ENCODE measurements at regions not wholly inside any gene's neighbourhood (a gene's known extent, or its start where the extent isn't known, plus 50 kb on each side); places are given as distances from the start of the nearest gene placed in this dataset.

DNA sequence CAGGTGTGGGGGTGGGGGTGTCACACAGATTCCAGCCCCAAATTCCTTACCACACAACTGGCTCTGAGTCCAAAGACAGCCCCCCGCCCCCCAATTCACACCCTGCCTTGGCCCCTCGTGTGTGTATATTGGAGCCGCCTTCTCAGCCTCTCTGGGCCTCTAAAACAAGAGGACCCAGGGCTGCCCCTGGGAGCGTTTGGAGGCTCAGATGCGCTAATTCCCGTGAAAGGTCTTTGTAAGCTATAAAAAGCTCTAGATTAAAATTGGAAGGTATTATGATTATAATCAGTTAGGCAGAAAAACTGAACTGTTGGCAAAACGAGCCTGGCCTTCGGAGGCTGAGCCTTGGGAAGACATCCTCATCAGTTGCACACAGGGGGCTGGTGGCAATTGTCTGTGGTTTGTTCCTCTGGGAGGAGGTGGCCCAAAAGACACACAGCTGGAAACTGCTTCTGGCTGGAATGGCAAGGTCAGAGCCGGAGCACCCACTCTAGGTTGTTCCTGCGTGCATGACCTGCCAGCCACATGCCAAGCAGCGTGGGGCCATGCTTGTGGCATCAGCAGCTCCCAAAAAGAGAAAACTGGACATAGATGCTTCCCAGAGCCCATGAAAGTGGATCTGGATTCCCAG, 118.5 kb downstream of the PHETA1 start:
- no peaks in the 10 kb centered on the region for H3K36me3 ChIP-seq (ENCODE audit: control insufficient read depth in 2 of 2, insufficient read depth in 2 of 2, low read length in 1 of 2)
- intact Hi-C loops (cut with micrococcal nuclease; ENCODE audit: unreplicated experiment) (no loop called here), in situ Hi-C loops (cut with MboI) (no loop called here)
- H3K27me3 ChIP-seq (replicated peaks in 1 of 2; ENCODE audit: control insufficient read depth in 2 of 2, insufficient read depth in 2 of 2, low read length in 1 of 2), result no peaks in the 10 kb centered on the region; a peak in 2 of 4 replicates
- CTCF ChIA-PET, result no interaction called here
- no TSS peak for BruUV-seq (replicated peaks)
- SMC1A ChIA-PET (ENCODE audit: uncharacterized antibody, unreplicated experiment), result no interaction called here
- no peaks in the 10 kb centered on the region for H4K20me1 ChIP-seq (ENCODE audit: control insufficient read depth, insufficient read depth)
- H3K4me1 ChIP-seq (ENCODE audit: control insufficient read depth, insufficient read depth, low read length), result no peaks in the 10 kb centered on the region
- H2AFZ ChIP-seq (ENCODE audit: control insufficient read depth, low read depth, low read length), result no peak overlapping the region
- no peaks in the 10 kb centered on the region for H3K9me3 ChIP-seq (replicated peaks; ENCODE audit: control insufficient read depth, insufficient read depth, low read length)
- TF ChIP-seq CBX3 (IDR thresholded peaks at IDR 0.05; ENCODE audit: borderline replicate concordance, low read depth) (no peak), ATF7 (IDR thresholded peaks at IDR 0.05; ENCODE audit: low read depth) (no peak), ASH2L (IDR thresholded peaks at IDR 0.05; ENCODE audit: borderline replicate concordance, low read depth) (no peak), MYC (IDR thresholded peaks at IDR 0.05; ENCODE audit: insufficient read depth, insufficient read length, insufficient replicate concordance, low read length, severe bottlenecking) (no peak), FOXK2 (IDR thresholded peaks at IDR 0.05) (no peak)
- DNase-seq (ENCODE audit: low read depth, low spot score) (no peak), ATAC-seq (no peak), FAIRE-seq (no peak)
- POLR2A ChIA-PET, result no interaction called here
- H3K27ac ChIP-seq (ENCODE audit: control insufficient read depth, insufficient read depth), result no peak overlapping the region
- WGBS (ENCODE audit: insufficient coverage, insufficient replicate concordance, low lambda C conversion rate, missing lambda C conversion rate), result 12% methylated on average over 11 of the region's 11 CpGs
- no peak overlapping the region for H3K9ac ChIP-seq (ENCODE audit: control insufficient read depth, insufficient read depth, low read length)
- no peaks in the 10 kb centered on the region for H3K79me2 ChIP-seq (ENCODE audit: control insufficient read depth, insufficient read depth, low read length)
- RAD21 ChIA-PET (ENCODE audit: unreplicated experiment), result no interaction called here
- H3K4me2 ChIP-seq (ENCODE audit: control insufficient read depth, insufficient read depth), result no peak overlapping the region
- no peak overlapping the region for H3K4me3 ChIP-seq

DNA sequence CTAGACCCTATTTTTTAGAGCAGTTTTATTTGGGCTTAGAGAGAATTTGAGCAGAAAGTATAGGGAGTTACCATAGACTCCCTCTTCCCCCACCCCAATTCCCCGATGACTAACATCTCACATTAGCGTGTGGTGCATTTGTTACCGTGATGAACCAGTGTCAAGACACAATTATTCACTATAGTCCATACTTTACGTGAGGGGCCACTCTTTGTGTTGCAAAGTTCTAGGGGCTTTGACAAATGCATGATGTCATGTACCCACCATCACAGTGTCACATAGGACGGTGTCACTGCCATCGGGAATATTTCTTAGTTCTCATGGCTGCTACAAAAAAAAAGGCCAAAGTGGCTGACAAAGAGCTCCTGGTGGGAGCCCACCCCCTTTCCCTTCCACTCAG, 119.1 kb downstream of the PHETA1 start:
- WGBS (ENCODE audit: insufficient coverage, insufficient replicate concordance, low lambda C conversion rate, missing lambda C conversion rate), result 25% methylated on average over 6 of the region's 6 CpGs
- ATAC-seq (no peak), DNase-seq (ENCODE audit: low read depth, low spot score) (no peak), FAIRE-seq (no peak)
- no peak overlapping the region for H3K4me3 ChIP-seq
- in situ Hi-C loops (cut with MboI), result no loop called here
- POLR2A ChIA-PET, result no interaction called here
- no peak overlapping the region for H3K9ac ChIP-seq (ENCODE audit: control insufficient read depth, insufficient read depth, low read length)
- H3K79me2 ChIP-seq (ENCODE audit: control insufficient read depth, insufficient read depth, low read length), result no peaks in the 10 kb centered on the region
- no peaks in the 10 kb centered on the region for H3K36me3 ChIP-seq (ENCODE audit: control insufficient read depth in 2 of 2, insufficient read depth in 2 of 2, low read length in 1 of 2)
- no TSS peak for BruUV-seq (replicated peaks)
- SMC1A ChIA-PET (ENCODE audit: uncharacterized antibody, unreplicated experiment), result no interaction called here
- intact Hi-C loops (cut with micrococcal nuclease; ENCODE audit: unreplicated experiment), result no loop called here
- H2AFZ ChIP-seq (ENCODE audit: control insufficient read depth, low read depth, low read length), result no peak overlapping the region
- RAD21 ChIA-PET (ENCODE audit: unreplicated experiment), result no interaction called here
- CTCF ChIA-PET, result no interaction called here
- H3K4me2 ChIP-seq (ENCODE audit: control insufficient read depth, insufficient read depth), result no peak overlapping the region
- H3K27me3 ChIP-seq (replicated peaks in 1 of 2; ENCODE audit: control insufficient read depth in 2 of 2, insufficient read depth in 2 of 2, low read length in 1 of 2), result no peaks in the 10 kb centered on the region; a peak in 2 of 4 replicates
- H3K27ac ChIP-seq (ENCODE audit: control insufficient read depth, insufficient read depth), result no peak overlapping the region
- H3K9me3 ChIP-seq (replicated peaks; ENCODE audit: control insufficient read depth, insufficient read depth, low read length), result no peaks in the 10 kb centered on the region
- H3K4me1 ChIP-seq (ENCODE audit: control insufficient read depth, insufficient read depth, low read length), result no peaks in the 10 kb centered on the region
- H4K20me1 ChIP-seq (ENCODE audit: control insufficient read depth, insufficient read depth), result no peaks in the 10 kb centered on the region
- TF ChIP-seq SREBF1 (IDR thresholded peaks at IDR 0.05; ENCODE audit: low read length), result no peak
- TF ChIP-seq HDGF (IDR thresholded peaks at IDR 0.05), result no peak
- no peak for TF ChIP-seq BMI1 (IDR thresholded peaks at IDR 0.05; ENCODE audit: borderline replicate concordance)
- TF ChIP-seq SMARCA5 (IDR thresholded peaks at IDR 0.05), result no peak
- no peak for TF ChIP-seq IRF4 (IDR thresholded peaks at IDR 0.05; ENCODE audit: low read depth, low read length)
- TF ChIP-seq YY1 (IDR thresholded peaks at IDR 0.05; ENCODE audit: low read depth, low read length), result no peak
- TF ChIP-seq, protein P1, sequence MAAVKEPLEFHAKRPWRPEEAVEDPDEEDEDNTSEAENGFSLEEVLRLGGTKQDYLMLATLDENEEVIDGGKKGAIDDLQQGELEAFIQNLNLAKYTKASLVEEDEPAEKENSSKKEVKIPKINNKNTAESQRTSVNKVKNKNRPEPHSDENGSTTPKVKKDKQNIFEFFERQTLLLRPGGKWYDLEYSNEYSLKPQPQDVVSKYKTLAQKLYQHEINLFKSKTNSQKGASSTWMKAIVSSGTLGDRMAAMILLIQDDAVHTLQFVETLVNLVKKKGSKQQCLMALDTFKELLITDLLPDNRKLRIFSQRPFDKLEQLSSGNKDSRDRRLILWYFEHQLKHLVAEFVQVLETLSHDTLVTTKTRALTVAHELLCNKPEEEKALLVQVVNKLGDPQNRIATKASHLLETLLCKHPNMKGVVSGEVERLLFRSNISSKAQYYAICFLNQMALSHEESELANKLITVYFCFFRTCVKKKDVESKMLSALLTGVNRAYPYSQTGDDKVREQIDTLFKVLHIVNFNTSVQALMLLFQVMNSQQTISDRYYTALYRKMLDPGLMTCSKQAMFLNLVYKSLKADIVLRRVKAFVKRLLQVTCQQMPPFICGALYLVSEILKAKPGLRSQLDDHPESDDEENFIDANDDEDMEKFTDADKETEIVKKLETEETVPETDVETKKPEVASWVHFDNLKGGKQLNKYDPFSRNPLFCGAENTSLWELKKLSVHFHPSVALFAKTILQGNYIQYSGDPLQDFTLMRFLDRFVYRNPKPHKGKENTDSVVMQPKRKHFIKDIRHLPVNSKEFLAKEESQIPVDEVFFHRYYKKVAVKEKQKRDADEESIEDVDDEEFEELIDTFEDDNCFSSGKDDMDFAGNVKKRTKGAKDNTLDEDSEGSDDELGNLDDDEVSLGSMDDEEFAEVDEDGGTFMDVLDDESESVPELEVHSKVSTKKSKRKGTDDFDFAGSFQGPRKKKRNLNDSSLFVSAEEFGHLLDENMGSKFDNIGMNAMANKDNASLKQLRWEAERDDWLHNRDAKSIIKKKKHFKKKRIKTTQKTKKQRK (IDR thresholded peaks at IDR 0.05; ENCODE audit: low read depth, low read length), result no peak
- TF ChIP-seq, protein P2, sequence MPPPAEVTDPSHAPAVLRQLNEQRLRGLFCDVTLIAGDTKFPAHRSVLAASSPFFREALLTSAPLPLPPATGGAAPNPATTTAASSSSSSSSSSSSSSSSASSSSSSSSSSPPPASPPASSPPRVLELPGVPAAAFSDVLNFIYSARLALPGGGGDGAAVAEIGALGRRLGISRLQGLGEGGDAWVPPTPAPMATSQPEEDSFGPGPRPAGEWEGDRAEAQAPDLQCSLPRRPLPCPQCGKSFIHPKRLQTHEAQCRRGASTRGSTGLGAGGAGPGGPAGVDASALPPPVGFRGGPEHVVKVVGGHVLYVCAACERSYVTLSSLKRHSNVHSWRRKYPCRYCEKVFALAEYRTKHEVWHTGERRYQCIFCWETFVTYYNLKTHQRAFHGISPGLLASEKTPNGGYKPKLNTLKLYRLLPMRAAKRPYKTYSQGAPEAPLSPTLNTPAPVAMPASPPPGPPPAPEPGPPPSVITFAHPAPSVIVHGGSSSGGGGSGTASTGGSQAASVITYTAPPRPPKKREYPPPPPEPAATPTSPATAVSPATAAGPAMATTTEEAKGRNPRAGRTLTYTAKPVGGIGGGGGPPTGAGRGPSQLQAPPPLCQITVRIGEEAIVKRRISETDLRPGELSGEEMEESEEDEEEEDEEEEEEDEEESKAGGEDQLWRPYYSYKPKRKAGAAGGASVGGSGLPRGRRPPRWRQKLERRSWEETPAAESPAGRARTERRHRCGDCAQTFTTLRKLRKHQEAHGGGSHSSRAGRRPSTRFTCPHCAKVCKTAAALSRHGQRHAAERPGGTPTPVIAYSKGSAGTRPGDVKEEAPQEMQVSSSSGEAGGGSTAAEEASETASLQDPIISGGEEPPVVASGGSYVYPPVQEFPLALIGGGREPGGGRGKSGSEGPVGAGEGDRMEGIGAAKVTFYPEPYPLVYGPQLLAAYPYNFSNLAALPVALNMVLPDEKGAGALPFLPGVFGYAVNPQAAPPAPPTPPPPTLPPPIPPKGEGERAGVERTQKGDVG (CRISPR knock-in tag; IDR thresholded peaks at IDR 0.05), result no peak
